GM11168 (cell line): ENCODE measurements at regions not wholly inside any gene's neighbourhood (a gene's known extent, or its start where the extent isn't known, plus 50 kb on each side); places are given as distances from the start of the nearest gene placed in this dataset.
"Not testable (repeated sequence)": the region's sequence is repeated elsewhere in the genome, so short reads cannot be mapped to it uniquely, and the experiment has no call there.

Source experiments
- in situ Hi-C: fragments of 300-500 bp; cut with MboI; formaldehyde crosslinking; loops from one replicate; pipeline ENCODE4 v1.12.0; 2022; ENCODE audit warnings: low sequenced_read_pairs; ENCODE audit not compliant: unreplicated experiment

- in situ Hi-C loops: no loop called here
These were observed 246.3 kb upstream of the VWC2 start for GRCh38 chr7:49527182-49527581.

- in situ Hi-C loops: no loop called here
These were observed 243.0 kb upstream of the VWC2 start for GRCh38 chr7:49530481-49530880.

- in situ Hi-C loops: no loop called here
These were observed 209.6 kb upstream of the VWC2 start for GRCh38 chr7:49563693-49564378.

GRCh38 chr7:49564379-49564714 is 209.1 kb upstream of the VWC2 start:
- in situ Hi-C loops: no loop called here

DNA sequence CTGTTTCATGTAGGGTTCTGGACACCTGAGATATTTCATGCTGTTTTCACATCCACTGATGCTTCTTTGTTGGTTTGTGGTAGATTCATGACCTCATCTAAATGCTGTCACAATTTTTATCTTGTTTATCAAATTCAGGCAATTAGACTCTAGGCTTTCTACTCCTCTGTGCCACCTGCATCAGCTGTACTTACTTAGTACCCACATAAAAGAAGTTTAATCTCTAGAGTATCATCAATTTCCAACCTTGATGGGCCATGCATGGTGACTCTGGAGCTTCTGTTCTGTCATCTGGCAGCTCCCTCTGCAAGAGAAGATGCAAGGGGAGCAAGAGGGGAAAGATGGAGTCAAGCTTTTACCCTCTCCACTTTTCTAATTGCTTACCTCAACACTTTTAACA is 195.9 kb upstream of the VWC2 start:
- in situ Hi-C loops: no loop called here

GRCh38 chr7:49579408-49579807 is 194.0 kb upstream of the VWC2 start:
- in situ Hi-C loops: no loop called here

DNA sequence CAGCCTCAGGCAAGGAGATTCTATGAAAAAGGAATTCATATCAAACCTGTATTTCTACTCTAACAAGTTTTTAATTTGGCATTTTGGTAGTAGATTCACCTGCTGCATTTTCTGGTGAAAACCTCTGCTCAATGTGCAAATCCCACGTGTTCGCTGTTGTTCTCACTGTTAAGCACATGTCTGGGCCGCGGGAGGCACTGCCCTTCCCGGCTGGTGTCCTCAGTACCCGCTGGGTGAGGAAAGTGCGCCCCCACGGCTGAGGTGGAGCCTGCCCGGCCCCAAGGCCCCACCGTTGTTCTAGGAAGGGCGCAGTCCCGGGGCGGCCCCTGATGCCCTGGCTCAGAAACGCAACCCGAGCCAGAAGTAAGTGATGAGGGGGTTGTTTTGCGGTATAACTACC is 193.4 kb upstream of the VWC2 start:
- in situ Hi-C loops: no loop called here

GRCh38 chr7:49580761-49581160 is 192.7 kb upstream of the VWC2 start:
- in situ Hi-C loops: no loop called here

DNA sequence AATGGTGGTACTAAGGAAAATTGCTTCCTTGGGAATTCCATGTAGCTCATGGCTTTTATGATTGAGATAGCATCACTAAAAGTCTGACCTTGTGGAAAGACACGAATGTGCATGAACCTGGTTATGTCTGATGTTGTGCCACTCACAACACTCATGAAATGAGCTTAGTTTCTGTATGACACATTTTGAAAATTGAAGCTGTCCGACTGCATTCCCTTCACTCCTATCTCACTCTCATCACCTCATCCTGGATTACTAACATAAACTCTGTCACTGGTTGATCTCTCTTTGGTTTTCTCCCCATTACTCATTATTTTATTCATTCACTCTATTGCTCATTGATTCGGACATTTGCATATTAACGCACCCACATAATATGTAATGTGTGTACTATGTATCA is 190.0 kb upstream of the VWC2 start:
- in situ Hi-C loops: no loop called here

DNA sequence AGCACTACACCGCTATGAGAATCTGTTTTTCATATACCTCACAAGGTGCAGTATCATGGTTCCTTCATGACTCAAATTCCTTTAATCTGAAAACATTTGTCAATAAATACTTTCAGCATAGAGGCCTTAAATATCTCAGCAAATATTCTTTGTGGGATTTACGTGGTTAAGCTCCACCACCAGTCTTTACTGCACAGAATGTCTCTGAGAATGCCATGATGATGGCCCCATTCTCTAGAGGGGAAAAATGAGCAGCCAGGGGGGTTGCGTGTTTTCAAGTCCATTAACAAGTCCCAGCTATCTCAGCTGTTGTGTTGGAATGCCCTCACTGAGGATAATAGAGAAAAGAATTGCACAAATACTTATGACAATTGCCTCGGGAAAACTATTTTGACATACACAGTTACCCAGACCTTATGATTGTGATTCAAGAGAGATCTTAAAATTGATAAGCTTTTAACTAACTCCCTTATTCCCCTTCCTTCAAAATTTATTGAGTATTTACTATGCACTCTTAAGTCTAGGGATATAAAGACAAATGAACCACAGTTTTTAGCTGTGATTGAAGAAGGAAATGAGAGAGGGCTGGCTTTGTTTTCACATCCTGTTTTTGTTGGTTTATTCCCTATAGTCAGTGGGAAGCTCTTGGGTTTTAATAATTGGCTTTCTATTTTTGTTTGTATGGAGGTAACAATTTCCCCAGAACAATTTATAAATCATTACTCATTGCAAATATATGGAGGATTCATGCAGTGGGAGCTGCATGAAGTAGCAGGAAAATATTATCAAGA is 176.5 kb upstream of the VWC2 start:
- in situ Hi-C loops: no loop called here

DNA sequence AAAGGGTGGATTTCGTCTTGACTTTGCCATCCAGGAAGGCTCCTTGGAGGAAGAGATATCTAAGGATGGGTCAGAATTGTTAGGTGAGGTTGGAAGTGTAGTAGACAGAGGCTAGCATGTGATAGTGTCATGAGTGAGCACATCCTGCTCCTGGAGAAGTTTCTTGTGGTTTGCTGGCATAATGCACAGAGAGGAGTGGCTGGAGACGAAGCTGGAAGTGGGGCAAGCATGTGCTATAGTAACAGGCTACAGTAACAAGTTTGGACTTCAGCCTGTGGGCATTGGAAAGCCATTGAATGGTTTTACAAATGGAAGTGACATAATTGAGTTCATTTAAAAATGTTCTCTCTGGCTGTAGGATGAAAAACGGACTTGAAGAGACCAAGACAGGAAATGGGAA is 175.6 kb upstream of the VWC2 start:
- in situ Hi-C loops: no loop called here

- in situ Hi-C loops: no loop called here
These were observed 161.5 kb upstream of the VWC2 start for GRCh38 chr7:49611951-49612350.

GRCh38 chr7:49613759-49614158 is 159.7 kb upstream of the VWC2 start:
- in situ Hi-C loops: no loop called here

GRCh38 chr7:49614974-49615373 is 158.5 kb upstream of the VWC2 start:
- in situ Hi-C loops: not testable (repeated sequence)

- in situ Hi-C loops: no loop called here
These were observed 155.4 kb upstream of the VWC2 start for GRCh38 chr7:49618028-49618427.

DNA sequence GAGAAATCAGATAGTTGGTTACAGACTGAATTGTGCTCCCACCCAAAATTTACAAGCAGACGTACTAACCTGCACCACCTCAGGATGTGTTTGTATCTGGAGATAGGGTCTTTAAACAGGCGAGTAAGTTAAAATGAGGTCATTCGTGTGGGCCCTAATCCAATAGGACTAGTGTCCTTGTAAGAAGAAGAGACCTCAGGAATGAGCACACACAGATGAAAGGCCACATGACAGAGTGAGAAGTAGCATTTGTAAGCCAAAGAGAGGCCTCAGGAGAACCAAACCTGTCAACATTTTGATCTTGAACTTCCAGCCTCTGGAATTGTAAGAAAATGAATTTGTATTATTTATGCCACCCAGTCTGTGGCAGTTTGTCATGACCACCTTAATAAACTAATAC is 149.5 kb upstream of the VWC2 start:
- in situ Hi-C loops: no loop called here

DNA sequence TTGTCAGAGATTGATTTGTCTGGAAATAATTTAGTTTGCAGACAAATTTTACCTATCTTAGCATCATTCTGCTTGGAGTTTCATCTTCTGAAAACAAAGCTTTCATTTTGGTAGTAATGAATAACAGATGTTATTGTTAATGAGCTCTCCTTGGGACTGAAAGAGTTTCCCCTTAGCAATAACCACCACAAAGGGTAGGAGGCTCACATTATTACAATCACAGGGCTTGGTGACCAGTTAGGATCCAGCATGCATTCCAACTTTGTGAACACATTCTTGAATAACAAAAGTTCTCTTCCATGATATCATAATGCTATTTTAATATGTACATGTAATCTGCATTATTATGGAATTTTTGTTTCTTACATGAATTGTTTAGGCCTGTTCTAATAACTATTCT is 148.8 kb upstream of the VWC2 start:
- in situ Hi-C loops: no loop called here

GRCh38 chr7:49630513-49630912 is 142.9 kb upstream of the VWC2 start:
- in situ Hi-C loops: no loop called here

DNA sequence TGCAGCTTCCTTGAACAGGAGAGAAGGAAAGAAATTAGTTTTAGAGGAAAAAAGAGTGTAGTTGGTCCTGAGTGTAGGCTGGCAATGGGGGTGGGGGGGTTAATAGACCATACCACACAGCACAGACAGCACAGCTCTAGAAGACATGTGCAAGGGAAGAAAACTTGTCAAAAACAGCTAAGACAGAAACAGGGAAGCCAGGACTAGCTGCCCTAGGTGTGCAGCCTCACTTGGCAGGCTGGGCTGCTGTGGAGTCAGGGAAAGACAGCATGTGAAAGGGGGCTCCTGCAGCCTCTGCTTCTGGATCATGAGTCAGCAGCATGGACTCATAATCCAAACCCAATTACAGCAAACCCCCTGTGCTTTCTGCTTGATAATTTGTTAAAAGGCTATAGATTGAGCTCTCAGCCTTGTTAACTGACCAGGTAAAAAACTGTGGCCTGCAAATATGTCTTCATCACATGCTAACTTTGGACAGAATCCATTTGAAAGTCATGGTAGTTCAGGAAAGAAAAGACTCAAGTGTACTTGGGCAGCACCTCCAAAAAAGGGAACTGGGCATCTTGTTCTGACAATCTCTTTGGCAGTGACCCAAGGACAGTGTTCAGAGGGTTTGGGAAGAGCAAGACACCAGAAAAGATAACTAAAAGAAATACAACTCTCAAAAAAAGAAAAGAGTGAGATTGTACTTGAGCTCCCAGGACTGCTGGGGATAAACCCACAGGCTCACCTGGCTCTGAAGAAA is 142.2 kb upstream of the VWC2 start:
- in situ Hi-C loops: no loop called here

- in situ Hi-C loops: no loop called here
These were observed 141.5 kb upstream of the VWC2 start for GRCh38 chr7:49631960-49632359.

DNA sequence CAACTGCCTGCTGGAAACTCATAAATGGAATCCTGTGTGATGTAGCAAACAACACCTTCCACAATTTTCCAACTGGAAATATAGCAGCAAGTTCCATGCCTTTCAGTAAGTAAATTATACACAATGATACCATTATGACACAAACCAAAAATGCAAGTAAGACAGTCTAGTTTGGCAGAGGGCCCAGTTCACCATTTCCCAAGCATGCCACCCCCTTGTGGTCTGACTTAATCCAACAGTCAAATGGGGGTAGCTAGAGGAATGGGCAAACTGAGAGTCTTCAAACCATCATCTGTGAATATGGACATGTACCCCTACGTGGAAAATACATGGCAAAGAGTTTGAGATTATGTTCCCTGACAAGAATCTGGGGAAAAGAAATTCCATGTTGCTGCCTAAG is 137.6 kb upstream of the VWC2 start:
- in situ Hi-C loops: no loop called here
